GM12892 (cell line): ENCODE measurements at regions not wholly inside any gene's neighbourhood (a gene's known extent, or its start where the extent isn't known, plus 50 kb on each side); places are given as distances from the start of the nearest gene placed in this dataset.
A peak's percentile ranks its signal among the peaks of the same experiment; 100 is the strongest.

Experiments used
- DNase-seq: peaks from one replicate; pipeline ENCODE4 v3.0.0; 2011; ENCODE audit not compliant: insufficient read length
- FAIRE-seq: peaks from 2 replicates; lab custom pipeline; 2011; peaks lifted over from hg19 to GRCh38; lab: Jason Lieb, UNC
- POLR2A ChIP-seq: IDR thresholded peaks from 2 replicates; pipeline ENCODE4 v1.6.1; 2011; ENCODE audit warnings: low read depth, low read length, control low read depth
- POLR2AphosphoS5 ChIP-seq: IDR thresholded peaks from 2 replicates; pipeline ENCODE4 v1.6.1; 2011; ENCODE audit warnings: low read depth, low read length, control low read depth
- TAF1 ChIP-seq: IDR thresholded peaks from 2 replicates; pipeline ENCODE4 v1.6.1; 2011; ENCODE audit warnings: low read depth, mild to moderate bottlenecking, control low read depth, low read length, borderline replicate concordance

- no peak for TF ChIP-seq TAF1
- FAIRE-seq: peak; percentile 71
- no peak for DNase-seq
Observed at GRCh38 chrX:6472652-6473342, 62.1 kb downstream of the VCX3A start.

GRCh38 chrX:6468706-6469105, 66.2 kb downstream of the VCX3A start:
- no peak for DNase-seq
- TF ChIP-seq POLR2AphosphoS5 (no peak), TAF1 (no peak), POLR2A (no peak)
- no peak for FAIRE-seq

- DNase-seq (no peak), FAIRE-seq (no peak)
- no peak for TF ChIP-seq POLR2A
- no peak for TF ChIP-seq TAF1
Observed at GRCh38 chrX:6465756-6466155, 69.2 kb downstream of the VCX3A start.

- no peak for DNase-seq
- no peak for FAIRE-seq
- no peak for TF ChIP-seq TAF1
- no peak for TF ChIP-seq POLR2AphosphoS5
- TF ChIP-seq POLR2A: no peak
Observed at GRCh38 chrX:6464726-6465125, 70.2 kb downstream of the VCX3A start.

GRCh38 chrX:6460893-6461490, 73.9 kb downstream of the VCX3A start:
- DNase-seq (no peak), FAIRE-seq (no peak)
- TF ChIP-seq POLR2AphosphoS5: no peak
- no peak for TF ChIP-seq TAF1
- no peak for TF ChIP-seq POLR2A

- TF ChIP-seq TAF1 (no peak), POLR2AphosphoS5 (no peak), POLR2A (no peak)
- no peak for DNase-seq
- no peak for FAIRE-seq
Observed at GRCh38 chrX:6456196-6456595, 78.7 kb downstream of the VCX3A start.

GRCh38 chrX:6449946-6450345, 85.0 kb downstream of the VCX3A start:
- FAIRE-seq (no peak), DNase-seq (no peak)
- TF ChIP-seq POLR2A: no peak
- TF ChIP-seq POLR2AphosphoS5: no peak
- no peak for TF ChIP-seq TAF1

- DNase-seq: no peak
- FAIRE-seq: no peak
Observed at GRCh38 chrX:6448003-6448402, 86.9 kb downstream of the VCX3A start.

GRCh38 chrX:6446582-6446981, 88.3 kb downstream of the VCX3A start:
- TF ChIP-seq TAF1 (no peak), POLR2AphosphoS5 (no peak), POLR2A (no peak)
- FAIRE-seq: no peak
- no peak for DNase-seq

More at GRCh38 chrX:6448003-6448402, 86.9 kb downstream of the VCX3A start:
- TF ChIP-seq TAF1 (no peak), POLR2AphosphoS5 (no peak), POLR2A (no peak)

GRCh38 chrX:6440648-6441047, 94.3 kb downstream of the VCX3A start:
- DNase-seq (no peak), FAIRE-seq (no peak)
- no peak for TF ChIP-seq POLR2AphosphoS5
- no peak for TF ChIP-seq POLR2A
- no peak for TF ChIP-seq TAF1

- DNase-seq (no peak), FAIRE-seq (no peak)
- no peak for TF ChIP-seq POLR2AphosphoS5
- TF ChIP-seq POLR2A: no peak
- TF ChIP-seq TAF1: no peak
Observed at GRCh38 chrX:6432226-6432625, 102.7 kb downstream of the VCX3A start.

GRCh38 chrX:6407542-6407941, 127.4 kb downstream of the VCX3A start:
- TF ChIP-seq POLR2AphosphoS5 (no peak), TAF1 (no peak), POLR2A (no peak)
- FAIRE-seq: no peak
- no peak for DNase-seq

GRCh38 chrX:6386837-6387236, 148.1 kb downstream of the VCX3A start:
- no peak for DNase-seq
- no peak for FAIRE-seq
- TF ChIP-seq POLR2A (no peak), POLR2AphosphoS5 (no peak), TAF1 (no peak)

- DNase-seq (no peak), FAIRE-seq (no peak)
- TF ChIP-seq POLR2A: no peak
- TF ChIP-seq POLR2AphosphoS5: no peak
- no peak for TF ChIP-seq TAF1
Observed at GRCh38 chrX:6384921-6385320, 150.0 kb downstream of the VCX3A start.
